DMS153 treated with DMSO at 0.1 percent for 48 hours (cell line): ENCODE measurements at regions not wholly inside any gene's neighbourhood (a gene's known extent, or its start where the extent isn't known, plus 50 kb on each side); places are given as distances from the start of the nearest gene placed in this dataset.

Experiments used
- DNase-seq: peaks from one replicate; lab custom pipeline; 2025; ENCODE audit not compliant: unreplicated experiment; lab: John Stamatoyannopoulos, UW

DNA sequence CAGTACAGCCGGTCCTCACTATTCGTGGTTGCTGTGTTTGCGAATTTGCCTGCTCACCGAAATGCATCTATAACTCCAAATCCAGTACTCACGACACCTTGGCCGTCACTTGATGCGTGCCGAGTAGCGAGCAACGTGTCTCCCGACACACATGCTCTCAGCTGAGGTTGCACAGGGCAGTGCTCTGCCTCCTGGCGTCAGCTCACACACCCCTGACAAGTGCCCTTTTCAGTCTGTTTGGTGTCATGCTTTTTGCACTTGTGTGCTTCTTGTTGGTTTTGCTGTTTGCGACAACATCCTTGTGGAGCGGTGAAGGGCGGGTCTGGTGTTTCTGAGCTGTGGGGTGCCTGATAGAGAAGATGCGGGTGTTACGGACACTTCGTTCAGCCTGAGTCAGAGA lies 110.4 kb upstream of the RFLNA start:
- no peak for DNase-seq

GRCh38 chr12:124185971-124186686 lies 108.8 kb upstream of the RFLNA start:
- no peak for DNase-seq

DNA sequence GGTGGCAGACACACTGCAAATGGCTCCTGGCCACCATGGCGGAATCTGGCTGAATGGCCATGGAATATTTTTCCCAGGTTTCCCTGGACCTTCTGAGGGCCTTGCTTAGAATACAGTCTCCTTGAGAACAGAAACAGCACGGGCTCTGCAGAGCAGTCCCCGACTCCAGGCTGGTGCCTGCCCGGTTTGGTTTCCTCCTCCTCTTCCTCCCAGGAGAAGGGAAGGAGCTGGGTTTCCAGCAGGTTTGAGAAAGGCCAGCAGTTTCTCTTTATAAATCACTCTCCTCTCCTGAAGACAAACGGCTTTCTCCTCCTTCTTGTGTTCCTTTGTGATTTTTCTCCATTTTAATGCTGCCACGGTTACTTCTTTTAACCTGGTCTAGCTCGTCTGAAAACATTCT lies 106.8 kb upstream of the RFLNA start:
- DNase-seq = no peak

GRCh38 chr12:124188561-124189405 lies 106.1 kb upstream of the RFLNA start:
- DNase-seq = peak; percentile 24

GRCh38 chr12:124190312-124191023 lies 104.4 kb upstream of the RFLNA start:
- DNase-seq = no peak

- no peak for DNase-seq
These were observed 103.9 kb upstream of the RFLNA start for GRCh38 chr12:124191024-124191359.

DNA sequence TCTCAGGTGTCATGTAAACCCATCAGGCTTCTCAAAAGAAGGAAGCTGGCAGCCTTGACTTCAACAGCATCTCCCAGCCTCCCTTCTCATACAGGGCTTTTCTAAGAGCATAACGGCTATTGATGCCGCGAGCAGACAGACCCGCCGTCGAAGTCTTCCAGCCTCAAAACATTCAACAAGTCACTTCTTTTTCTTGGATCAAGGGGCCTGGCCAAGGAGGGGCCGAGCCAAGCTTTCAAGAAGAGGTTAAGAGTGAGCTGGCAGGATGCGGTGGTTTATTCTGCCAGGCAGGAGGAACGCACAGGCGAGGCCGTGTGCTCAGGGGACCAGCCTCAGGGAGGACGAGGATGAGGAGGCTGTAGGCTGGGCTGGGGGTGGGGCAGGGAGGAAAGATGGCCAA lies 102.9 kb upstream of the RFLNA start:
- DNase-seq = no peak

DNA sequence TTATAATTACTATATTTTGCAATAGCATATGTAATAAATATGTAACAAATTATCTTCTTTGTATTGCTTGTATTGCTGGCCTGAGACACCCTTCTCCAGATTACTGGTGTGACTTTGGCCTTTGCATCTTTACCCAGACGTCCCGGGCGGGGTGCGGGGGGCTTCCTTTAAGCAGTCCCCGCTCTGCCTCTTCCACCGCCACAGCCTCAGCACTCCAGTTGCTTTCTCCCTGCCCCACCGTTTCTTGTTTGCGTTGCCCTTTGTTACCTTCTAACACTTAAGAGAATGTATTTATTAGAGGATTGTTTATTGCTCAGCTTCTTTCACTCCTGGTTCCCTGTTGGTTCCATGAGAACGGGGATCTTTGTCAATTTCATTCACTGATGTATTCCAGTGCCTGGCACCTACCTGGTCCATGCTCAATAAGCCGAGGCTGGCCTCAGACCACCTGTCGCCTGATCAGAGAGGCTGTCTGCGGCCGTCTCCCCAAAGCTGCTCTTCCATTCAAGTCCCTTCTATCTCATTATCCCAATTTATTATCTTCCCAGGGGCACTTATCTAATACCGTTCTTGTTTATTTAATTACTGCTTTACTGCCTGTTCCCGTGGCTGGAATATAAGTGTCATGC lies 100.5 kb upstream of the RFLNA start:
- no peak for DNase-seq

- DNase-seq = no peak
These were observed 99.9 kb upstream of the RFLNA start for GRCh38 chr12:124194893-124195566.

DNA sequence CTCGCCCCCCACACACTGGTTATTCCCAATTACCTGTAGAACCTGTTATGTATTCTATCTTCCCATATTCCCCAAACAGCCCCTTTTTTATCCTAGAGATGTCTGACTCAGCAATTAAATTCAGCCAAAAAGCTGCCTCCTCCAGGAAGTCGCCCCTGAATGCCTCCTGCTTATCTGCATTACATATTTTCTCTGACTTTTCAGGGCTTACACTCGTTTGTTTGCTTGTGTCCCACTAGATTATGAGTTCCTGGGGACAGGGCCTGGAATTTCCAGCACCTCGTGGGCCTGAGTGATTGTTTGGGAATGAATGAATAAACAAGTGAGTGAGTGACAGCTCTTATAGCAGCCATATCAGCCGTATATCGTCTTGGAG lies 99.3 kb upstream of the RFLNA start:
- DNase-seq = no peak

DNA sequence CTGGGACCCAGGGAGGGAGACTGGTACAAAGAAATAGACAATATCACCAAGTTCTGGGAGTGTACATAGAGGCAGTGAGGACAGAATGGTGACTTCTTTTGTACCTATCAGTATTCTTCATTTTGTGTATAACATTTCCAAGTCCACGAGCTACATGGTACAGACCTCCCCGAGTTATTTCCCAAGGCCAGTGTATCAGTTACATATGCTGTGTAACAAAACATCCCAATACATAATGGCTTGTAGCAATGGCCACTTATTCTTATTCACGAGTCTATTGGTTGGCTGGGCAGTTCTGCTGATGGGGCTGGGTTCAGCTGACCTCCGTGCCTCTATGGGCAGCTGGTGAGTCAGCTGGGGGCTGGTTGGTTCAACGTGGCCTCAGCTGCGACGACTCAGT lies 98.7 kb upstream of the RFLNA start:
- no peak for DNase-seq

DNA sequence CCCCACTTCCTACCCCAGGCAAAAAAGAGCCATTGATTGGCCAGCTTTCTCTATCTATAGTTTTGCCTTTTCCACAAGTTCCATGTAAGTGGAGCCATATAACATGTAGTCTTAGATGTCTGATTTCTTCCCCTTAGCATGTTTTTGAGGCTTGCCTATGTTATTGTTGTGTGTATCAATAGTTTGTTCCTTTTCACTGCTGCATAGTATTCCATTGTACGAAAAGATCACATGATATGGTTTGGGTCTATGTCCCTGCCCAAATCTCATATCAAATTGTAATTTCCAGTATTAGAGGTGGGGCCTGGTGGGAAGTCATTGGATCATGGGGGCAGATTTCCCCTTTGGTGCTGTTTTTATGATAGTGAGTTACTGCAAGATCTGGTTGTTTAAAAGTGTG lies 93.6 kb upstream of the RFLNA start:
- DNase-seq = no peak

GRCh38 chr12:124203176-124203575 lies 91.7 kb upstream of the RFLNA start:
- DNase-seq = no peak

DNA sequence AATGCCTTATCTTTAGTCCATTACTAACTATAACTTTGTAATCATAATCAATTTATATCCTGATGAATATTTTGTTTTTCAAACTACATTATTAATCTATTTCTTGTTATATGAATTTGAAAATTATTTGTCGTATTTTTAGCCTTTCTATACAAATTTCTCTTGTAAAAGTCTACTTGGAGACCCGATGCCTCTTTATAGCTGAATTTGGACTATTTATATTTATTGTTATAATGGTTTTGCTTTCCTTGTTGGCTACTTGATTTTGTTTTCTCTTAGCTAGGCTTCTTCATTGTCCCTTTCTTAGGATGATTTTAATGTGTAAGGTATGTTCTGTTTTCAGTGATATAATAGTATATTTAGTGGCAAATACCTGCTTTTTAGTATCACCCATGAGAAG lies 89.5 kb upstream of the RFLNA start:
- no peak for DNase-seq

- DNase-seq = no peak
These were observed 87.8 kb upstream of the RFLNA start for GRCh38 chr12:124207049-124207448.

DNA sequence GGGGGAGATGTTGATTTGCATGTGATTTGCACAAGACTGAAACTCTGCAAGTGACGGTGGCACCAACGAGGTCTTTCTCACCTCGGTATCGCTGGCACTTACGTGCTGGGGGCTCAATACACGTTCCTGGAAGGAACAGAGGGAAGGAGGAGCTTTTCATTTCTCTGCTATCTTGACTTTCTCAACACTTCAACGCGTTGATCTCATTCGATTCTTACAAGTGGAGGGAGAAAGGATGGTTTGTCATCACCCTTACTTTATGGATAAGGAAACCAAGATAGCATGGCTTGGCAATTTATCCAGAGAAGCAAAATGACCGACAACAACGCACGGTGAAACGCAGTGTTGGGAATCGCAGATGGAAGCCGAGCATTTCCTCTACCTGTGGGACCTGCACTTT lies 87.3 kb upstream of the RFLNA start:
- DNase-seq = no peak

DNA sequence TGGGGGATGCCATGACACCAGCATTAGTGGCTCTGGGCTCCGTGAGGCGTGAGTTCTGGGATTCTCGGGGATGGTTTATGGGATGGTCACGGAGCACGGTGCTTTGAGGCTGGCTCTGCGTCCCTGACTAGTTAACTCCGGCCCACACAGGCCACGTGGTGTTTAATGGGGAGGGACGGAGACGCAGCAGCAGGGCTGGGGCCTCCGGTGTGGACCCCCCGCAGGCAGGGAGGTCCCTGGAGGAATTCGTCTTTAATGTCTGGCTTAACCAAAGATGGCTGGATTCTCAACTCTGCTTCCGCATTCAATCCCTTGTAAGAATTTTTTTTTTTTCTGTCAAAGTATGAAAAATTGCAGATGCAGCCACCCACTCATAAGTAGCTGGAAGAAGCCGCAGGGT lies 86.4 kb upstream of the RFLNA start:
- DNase-seq = no peak

DNA sequence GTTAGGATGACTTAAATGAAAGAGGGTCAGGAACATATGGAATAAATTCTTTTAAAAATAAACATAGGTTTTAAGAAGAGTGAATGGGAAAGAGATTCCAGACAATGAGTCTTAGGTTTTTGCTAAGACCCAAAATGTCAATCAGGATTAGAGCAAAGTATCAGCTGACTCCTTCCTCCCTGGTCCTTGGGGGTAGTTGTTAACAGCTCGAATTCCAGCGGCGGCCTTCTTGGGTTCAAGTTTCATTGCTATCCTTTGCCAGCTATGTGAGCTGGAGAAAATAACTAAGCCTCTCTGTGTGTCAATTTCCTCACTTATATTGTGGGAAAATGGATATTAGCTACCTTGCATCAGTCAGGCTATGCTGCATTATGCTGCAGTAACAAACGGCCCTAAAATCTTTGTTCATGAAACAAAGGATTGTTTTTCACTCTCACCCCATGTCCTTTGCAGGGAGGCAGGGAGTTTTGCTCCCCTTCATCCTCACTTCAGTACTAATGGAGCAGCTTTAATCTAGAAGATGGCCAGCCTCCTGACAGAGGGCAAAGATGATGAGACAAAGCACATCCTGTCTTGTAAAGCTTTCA lies 83.8 kb upstream of the RFLNA start:
- no peak for DNase-seq

DNA sequence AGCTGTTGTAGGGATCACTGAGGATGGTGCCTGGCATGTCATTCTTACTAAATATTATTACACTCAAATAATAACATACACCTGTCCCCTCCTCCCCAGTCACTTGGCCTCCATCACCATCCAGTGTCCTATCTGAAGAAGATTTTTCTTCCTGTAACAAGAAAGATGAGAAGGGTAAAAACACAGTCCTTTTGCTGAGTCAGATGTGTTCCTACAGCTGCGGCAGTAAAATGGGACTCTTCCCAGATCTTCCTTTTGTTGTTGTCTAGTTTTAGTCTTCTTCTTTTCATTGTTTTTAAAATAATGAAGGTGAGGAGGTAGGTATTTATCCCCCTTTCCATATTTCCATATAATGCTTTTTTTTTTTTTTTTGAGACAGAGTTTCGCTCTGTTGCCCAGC lies 83.1 kb upstream of the RFLNA start:
- DNase-seq = no peak

GRCh38 chr12:124213666-124214347 lies 81.1 kb upstream of the RFLNA start:
- DNase-seq = no peak
